ENCODE measurements at regions not wholly inside any gene's neighbourhood (a gene's known extent, or its start where the extent isn't known, plus 50 kb on each side); places are given as distances from the start of the nearest gene placed in this dataset.

- no TSS peak for BruUV-seq (replicated peaks)
- Histone ChIP-seq H3K4me1 (ENCODE audit: insufficient read depth, low read length, poor library complexity, severe bottlenecking) (peaks cover 31% of the 10 kb centered on the region), H3K27me3 (replicated peaks; ENCODE audit: insufficient read depth, low read depth, low read length, poor library complexity) (no peaks in the 10 kb centered on the region), H3K4me3 (ENCODE audit: low read depth, low read length, poor library complexity, severe bottlenecking) (no peak overlapping the region), H3K36me3 (ENCODE audit: insufficient read depth, low read length, poor library complexity, severe bottlenecking) (peaks cover 3% of the 10 kb centered on the region), H3K9me3 (ENCODE audit: low read depth, low read length, poor library complexity, severe bottlenecking) (no peaks in the 10 kb centered on the region), H3K27ac (ENCODE audit: low read depth, low read length, poor library complexity, severe bottlenecking) (peak overlapping the region; percentile 51)
- no peak for DNase-seq (ENCODE audit: low spot score)
- ChIA-PET CTCF (interaction anchor here (0.6 kb wide), 1 partner anchor 15 kb away, joined by 3 read pairs; no protein-coding TSS in a partner anchor), POLR2A (ENCODE audit: low non-redundant PET) (interaction anchor here (0.6 kb wide), 1 partner anchor 15 kb away, joined by 3 read pairs; no protein-coding TSS in a partner anchor)
- intact Hi-C loops (cut with micrococcal nuclease; ENCODE audit: unreplicated experiment): no loop called here
- TF ChIP-seq EZH2 (IDR thresholded peaks at IDR 0.05; ENCODE audit: borderline replicate concordance, low read depth, low read length, poor library complexity, severe bottlenecking) (no peak), CTCF (conservative IDR thresholded peaks at IDR 0.05; ENCODE audit: low read depth, low read length) (no peak)
These were observed 76.3 kb upstream of the NPAS1 start for GRCh38 chr19:46943150-46943946.

- TF ChIP-seq CTCF (conservative IDR thresholded peaks at IDR 0.05; ENCODE audit: low read depth, low read length): no peak
- TF ChIP-seq EZH2 (IDR thresholded peaks at IDR 0.05; ENCODE audit: borderline replicate concordance, low read depth, low read length, poor library complexity, severe bottlenecking): no peak
- BruUV-seq (replicated peaks): no TSS peak
- ChIA-PET CTCF (interaction anchor here (0.6 kb wide), 1 partner anchor 16 kb away, joined by 3 read pairs; no protein-coding TSS in a partner anchor), POLR2A (ENCODE audit: low non-redundant PET) (interaction anchor here (1.4 kb wide), 1 partner anchor 169 kb away, joined by 5 read pairs; the partner anchor contains the start of gene ZC3H4)
- peaks cover 31% of the 10 kb centered on the region for H3K4me1 ChIP-seq (ENCODE audit: insufficient read depth, low read length, poor library complexity, severe bottlenecking)
- H3K27me3 ChIP-seq (replicated peaks; ENCODE audit: insufficient read depth, low read depth, low read length, poor library complexity): no peaks in the 10 kb centered on the region
- no peaks in the 10 kb centered on the region for H3K9me3 ChIP-seq (ENCODE audit: low read depth, low read length, poor library complexity, severe bottlenecking)
- intact Hi-C loops (cut with micrococcal nuclease; ENCODE audit: unreplicated experiment): no loop called here
- peaks cover 3% of the 10 kb centered on the region for H3K36me3 ChIP-seq (ENCODE audit: insufficient read depth, low read length, poor library complexity, severe bottlenecking)
- peak overlapping the region; percentile 22 for H3K4me3 ChIP-seq (ENCODE audit: low read depth, low read length, poor library complexity, severe bottlenecking)
- DNase-seq (ENCODE audit: low spot score): peak; percentile 40
- H3K27ac ChIP-seq (ENCODE audit: low read depth, low read length, poor library complexity, severe bottlenecking): peak overlapping the region; percentile 51
These were observed 75.4 kb upstream of the NPAS1 start for GRCh38 chr19:46944123-46944748.

GRCh38 chr19:46944918-46945628 lies 74.6 kb upstream of the NPAS1 start:
- peak; percentile 91 for DNase-seq (ENCODE audit: low spot score)
- peak overlapping the region; percentile 51 for H3K27ac ChIP-seq (ENCODE audit: low read depth, low read length, poor library complexity, severe bottlenecking)
- ChIA-PET CTCF (no interaction called here), POLR2A (ENCODE audit: low non-redundant PET) (interaction anchor here (0.5 to 1.4 kb wide), 3 partner anchors 84 to 168 kb away, joined by 4 to 6 read pairs (median 5); partner anchors contain the start of genes ARHGAP35 and ZC3H4)
- BruUV-seq (replicated peaks): no TSS peak
- intact Hi-C loops (cut with micrococcal nuclease; ENCODE audit: unreplicated experiment): no loop called here
- no peaks in the 10 kb centered on the region for H3K36me3 ChIP-seq (ENCODE audit: insufficient read depth, low read length, poor library complexity, severe bottlenecking)
- peaks cover 31% of the 10 kb centered on the region for H3K4me1 ChIP-seq (ENCODE audit: insufficient read depth, low read length, poor library complexity, severe bottlenecking)
- H3K27me3 ChIP-seq (replicated peaks; ENCODE audit: insufficient read depth, low read depth, low read length, poor library complexity): no peaks in the 10 kb centered on the region
- peak overlapping the region; percentile 22 for H3K4me3 ChIP-seq (ENCODE audit: low read depth, low read length, poor library complexity, severe bottlenecking)
- no peak for TF ChIP-seq EZH2 (IDR thresholded peaks at IDR 0.05; ENCODE audit: borderline replicate concordance, low read depth, low read length, poor library complexity, severe bottlenecking)
- no peak for TF ChIP-seq CTCF (conservative IDR thresholded peaks at IDR 0.05; ENCODE audit: low read depth, low read length)
- no peaks in the 10 kb centered on the region for H3K9me3 ChIP-seq (ENCODE audit: low read depth, low read length, poor library complexity, severe bottlenecking)
